ENCODE measurements at regions not wholly inside any gene's neighbourhood (a gene's known extent, or its start where the extent isn't known, plus 50 kb on each side); places are given as distances from the start of the nearest gene placed in this dataset.

GRCh38 chr4:180105362-180105761 is 2137.8 kb upstream of the TENM3 start:
- Mint-ChIP-seq H3K27me3 (no peaks in the 10 kb centered on the region), H3K36me3 (ENCODE audit: insufficient read depth) (no peaks in the 10 kb centered on the region), H3K4me1 (ENCODE audit: low read depth in 2 of 2) (no peaks in the 10 kb centered on the region), H3K9me3 (peaks cover 10 to 28% of the 10 kb centered on the region in 2 donors), H3K27ac (no peak overlapping the region), H3K4me3 (no peak overlapping the region)
- no peak for ATAC-seq (replicated peaks)
- no peak for DNase-seq

DNA sequence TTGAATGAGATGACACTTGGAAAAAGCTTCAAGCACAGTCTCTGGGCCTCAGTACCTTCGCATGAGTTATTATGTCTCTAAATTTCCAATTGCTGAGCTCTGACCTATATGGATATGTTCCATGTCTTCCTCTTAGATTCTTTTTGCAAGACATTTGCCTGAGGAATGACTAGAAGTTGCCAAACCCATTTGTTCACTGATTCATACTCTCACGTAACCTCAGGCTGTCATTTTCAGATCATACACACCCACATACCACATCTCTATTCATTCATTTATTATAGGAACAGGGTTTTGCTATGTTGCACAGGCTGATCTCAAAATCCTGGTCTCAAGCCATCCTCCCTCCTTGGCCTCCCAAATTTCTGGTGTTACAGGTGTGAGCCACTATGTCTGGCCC is 2137.1 kb upstream of the TENM3 start:
- H3K9me3 Mint-ChIP-seq = peaks cover 16 to 31% of the 10 kb centered on the region in 2 donors
- no peaks in the 10 kb centered on the region for H3K4me1 Mint-ChIP-seq (ENCODE audit: low read depth in 2 of 2)
- DNase-seq = no peak
- H3K36me3 Mint-ChIP-seq (ENCODE audit: insufficient read depth) = no peaks in the 10 kb centered on the region
- no peak for ATAC-seq (replicated peaks)
- no peak overlapping the region for H3K27ac Mint-ChIP-seq
- H3K27me3 Mint-ChIP-seq = no peaks in the 10 kb centered on the region
- no peak overlapping the region for H3K4me3 Mint-ChIP-seq

- peaks cover 18 to 34% of the 10 kb centered on the region in 2 donors for H3K9me3 Mint-ChIP-seq
- no peaks in the 10 kb centered on the region for H3K27me3 Mint-ChIP-seq
- no peak overlapping the region for H3K27ac Mint-ChIP-seq
- H3K4me3 Mint-ChIP-seq = no peak overlapping the region
- ATAC-seq (replicated peaks) (no peak), DNase-seq (no peak)
- no peaks in the 10 kb centered on the region for H3K4me1 Mint-ChIP-seq (ENCODE audit: low read depth in 2 of 2)
- H3K36me3 Mint-ChIP-seq (ENCODE audit: insufficient read depth) = no peaks in the 10 kb centered on the region
Observed at GRCh38 chr4:180106997-180107396, 2136.2 kb upstream of the TENM3 start.

DNA sequence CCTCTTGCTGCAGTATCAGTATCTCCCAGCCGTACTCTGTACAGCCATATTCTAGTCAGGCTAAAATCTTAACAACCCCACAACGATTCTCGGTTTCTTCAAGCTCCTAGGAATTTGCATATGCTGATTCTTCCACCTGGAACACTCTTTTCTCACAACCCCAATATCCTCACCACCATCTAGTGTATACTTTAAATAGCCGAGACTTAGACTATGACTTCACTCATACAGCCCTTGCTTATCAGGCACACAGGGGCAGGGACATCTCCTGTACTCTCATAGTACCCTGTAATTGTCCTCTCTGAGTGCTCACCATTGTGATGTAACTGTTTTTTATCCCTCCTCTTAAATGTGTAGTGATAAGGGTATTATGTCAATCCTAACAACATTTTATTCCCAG is 2126.4 kb upstream of the TENM3 start:
- Mint-ChIP-seq H3K36me3 (ENCODE audit: insufficient read depth) (no peaks in the 10 kb centered on the region), H3K27ac (no peak overlapping the region), H3K4me1 (ENCODE audit: low read depth in 2 of 2) (no peaks in the 10 kb centered on the region), H3K27me3 (no peaks in the 10 kb centered on the region), H3K9me3 (peaks cover 10 to 17% of the 10 kb centered on the region in 2 donors), H3K4me3 (no peak overlapping the region)
- DNase-seq = no peak
- no peak for ATAC-seq (replicated peaks)

- Mint-ChIP-seq H3K27me3 (no peaks in the 10 kb centered on the region), H3K4me1 (ENCODE audit: low read depth in 2 of 2) (no peaks in the 10 kb centered on the region), H3K27ac (no peak overlapping the region), H3K36me3 (ENCODE audit: insufficient read depth) (no peaks in the 10 kb centered on the region), H3K9me3 (peaks cover 11 to 19% of the 10 kb centered on the region in 2 donors), H3K4me3 (no peak overlapping the region)
- no peak for ATAC-seq (replicated peaks)
- no peak for DNase-seq
Observed at GRCh38 chr4:180120068-180120467, 2123.1 kb upstream of the TENM3 start.

DNA sequence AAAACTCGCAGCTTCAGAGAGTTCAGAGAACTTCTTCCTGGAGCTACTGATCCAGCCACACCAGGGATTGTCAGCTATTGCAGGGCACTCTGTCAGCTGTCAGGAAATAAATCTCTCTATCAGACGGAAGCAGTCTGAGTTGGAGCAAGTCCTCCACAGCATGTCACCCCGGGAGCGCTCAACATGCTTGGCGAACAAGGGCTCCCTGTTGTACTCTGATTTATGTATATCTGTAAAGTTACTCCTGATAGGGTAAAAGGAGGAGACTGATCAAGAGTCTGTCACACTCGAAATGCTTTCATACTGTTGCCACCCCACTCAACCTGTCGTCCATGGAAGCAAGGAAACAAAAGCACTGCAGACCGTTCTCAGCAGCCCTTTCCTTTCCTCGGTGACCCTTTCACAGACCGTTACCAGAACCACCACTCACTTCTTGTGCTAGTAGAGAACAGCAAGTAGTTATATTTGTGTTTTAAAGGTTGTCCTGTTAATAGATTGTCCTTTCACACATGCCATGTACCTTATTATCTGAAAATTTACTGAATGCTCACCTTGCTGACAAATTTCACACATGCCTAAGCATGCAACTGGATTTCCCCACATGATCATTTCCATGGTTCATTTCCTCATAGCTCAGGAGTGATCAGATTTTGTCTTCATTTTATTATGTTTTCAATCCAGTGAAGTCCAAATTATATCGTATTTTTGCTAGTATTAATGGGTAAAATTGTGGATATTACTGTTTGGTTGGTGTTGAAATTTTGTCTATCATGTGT is 2108.9 kb upstream of the TENM3 start:
- H3K27ac Mint-ChIP-seq = no peak overlapping the region
- DNase-seq (no peak), ATAC-seq (replicated peaks) (no peak)
- H3K9me3 Mint-ChIP-seq = peaks cover 0 to 2% of the 10 kb centered on the region in 2 donors
- H3K4me1 Mint-ChIP-seq (ENCODE audit: low read depth in 2 of 2) = no peaks in the 10 kb centered on the region
- H3K36me3 Mint-ChIP-seq (ENCODE audit: insufficient read depth) = no peaks in the 10 kb centered on the region
- H3K4me3 Mint-ChIP-seq = no peak overlapping the region
- H3K27me3 Mint-ChIP-seq = no peaks in the 10 kb centered on the region

DNA sequence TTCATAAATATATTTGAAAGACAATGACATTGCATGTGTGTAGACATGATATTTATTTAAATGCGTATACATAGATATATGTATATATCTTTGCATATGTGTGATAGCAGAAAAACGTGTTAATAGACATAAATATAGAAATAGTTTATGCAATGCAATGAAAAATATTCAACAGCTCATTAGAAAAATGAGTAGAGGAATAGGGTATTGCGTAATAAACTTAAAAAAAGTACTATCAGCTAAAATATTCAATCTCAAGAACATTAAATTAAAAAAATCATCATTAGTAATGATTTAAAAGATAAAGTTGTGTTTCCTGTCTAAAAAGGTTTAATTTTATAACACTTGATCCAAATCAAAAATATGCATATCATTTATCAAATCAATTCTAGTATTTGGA is 2101.5 kb upstream of the TENM3 start:
- no peak for DNase-seq
- Mint-ChIP-seq H3K27ac (no peak overlapping the region), H3K27me3 (no peaks in the 10 kb centered on the region), H3K36me3 (ENCODE audit: insufficient read depth) (no peaks in the 10 kb centered on the region), H3K4me1 (ENCODE audit: low read depth in 2 of 2) (no peaks in the 10 kb centered on the region), H3K4me3 (no peak overlapping the region), H3K9me3 (peaks cover 7 to 8% of the 10 kb centered on the region in 2 donors)
- no peak for ATAC-seq (replicated peaks)

DNA sequence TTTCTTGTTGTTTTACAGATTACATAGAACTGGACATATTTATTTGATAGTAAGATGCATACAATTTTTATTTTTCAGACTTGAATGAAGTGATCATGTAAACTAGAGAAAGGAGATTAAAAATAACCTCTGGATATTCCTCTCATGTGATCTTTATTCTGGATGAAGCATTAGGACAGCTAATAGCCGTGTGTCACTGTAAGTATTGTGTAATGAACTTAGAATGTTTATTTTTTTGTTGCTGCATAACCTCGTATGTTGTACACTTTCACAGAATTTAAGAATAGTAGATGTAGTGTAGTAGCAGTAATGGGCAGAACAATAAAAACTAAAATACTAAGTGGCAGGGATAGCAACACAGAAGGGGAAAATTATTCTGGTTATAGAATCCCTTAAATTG is 2094.5 kb upstream of the TENM3 start:
- no peaks in the 10 kb centered on the region for H3K36me3 Mint-ChIP-seq (ENCODE audit: insufficient read depth)
- no peak overlapping the region for H3K4me3 Mint-ChIP-seq
- ATAC-seq (replicated peaks) (no peak), DNase-seq (no peak)
- no peaks in the 10 kb centered on the region for H3K4me1 Mint-ChIP-seq (ENCODE audit: low read depth in 2 of 2)
- no peak overlapping the region for H3K27ac Mint-ChIP-seq
- H3K27me3 Mint-ChIP-seq = no peaks in the 10 kb centered on the region
- peaks cover 0 to 5% of the 10 kb centered on the region in 2 donors for H3K9me3 Mint-ChIP-seq

DNA sequence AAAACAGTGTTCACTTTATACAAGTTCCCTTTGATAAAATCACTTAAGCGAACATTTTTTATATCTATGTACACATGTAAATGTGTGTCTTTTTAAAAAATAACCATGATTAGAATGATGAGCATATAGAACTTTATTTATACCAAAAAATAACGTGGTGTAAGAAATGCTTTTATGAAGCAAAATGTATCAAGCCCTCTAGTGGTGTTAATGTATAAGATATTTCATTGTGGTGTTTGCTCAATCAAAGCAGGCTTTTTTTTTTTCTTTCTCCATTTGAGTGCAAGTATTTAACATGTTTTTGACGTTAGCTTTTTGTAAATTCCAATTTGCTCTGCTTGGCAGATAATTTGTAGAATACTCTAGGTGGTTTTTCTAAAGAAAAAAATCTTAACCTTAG is 2092.4 kb upstream of the TENM3 start:
- no peak overlapping the region for H3K4me3 Mint-ChIP-seq
- ATAC-seq (replicated peaks) (no peak), DNase-seq (no peak)
- peaks cover 0 to 5% of the 10 kb centered on the region in 2 donors for H3K9me3 Mint-ChIP-seq
- H3K36me3 Mint-ChIP-seq (ENCODE audit: insufficient read depth) = no peaks in the 10 kb centered on the region
- no peaks in the 10 kb centered on the region for H3K4me1 Mint-ChIP-seq (ENCODE audit: low read depth in 2 of 2)
- no peaks in the 10 kb centered on the region for H3K27me3 Mint-ChIP-seq
- H3K27ac Mint-ChIP-seq = no peak overlapping the region

DNA sequence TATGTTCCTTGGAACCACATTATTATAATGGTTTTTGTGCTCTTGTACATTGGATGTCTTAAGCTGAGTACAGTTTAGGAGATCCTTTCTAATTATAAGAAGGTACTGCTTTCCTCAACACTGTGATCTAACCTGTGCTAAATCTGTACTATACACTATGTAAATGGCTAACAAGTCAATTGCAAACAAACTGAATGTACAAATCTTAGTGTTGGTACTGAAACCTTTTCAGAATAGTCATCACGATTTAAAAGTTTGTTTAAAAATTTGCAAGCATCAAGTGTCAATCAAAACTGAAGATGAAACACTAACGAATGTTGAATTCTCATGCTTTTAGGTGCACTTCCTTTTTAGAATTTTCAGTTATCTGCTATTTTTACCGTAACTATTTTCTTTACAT is 2090.4 kb upstream of the TENM3 start:
- Mint-ChIP-seq H3K27me3 (no peaks in the 10 kb centered on the region), H3K4me3 (no peak overlapping the region), H3K36me3 (ENCODE audit: insufficient read depth) (no peaks in the 10 kb centered on the region), H3K27ac (no peak overlapping the region), H3K4me1 (ENCODE audit: low read depth in 2 of 2) (no peaks in the 10 kb centered on the region), H3K9me3 (peaks cover 0 to 3% of the 10 kb centered on the region in 2 donors)
- no peak for ATAC-seq (replicated peaks)
- no peak for DNase-seq

GRCh38 chr4:180153587-180153986 is 2089.6 kb upstream of the TENM3 start:
- no peak overlapping the region for H3K4me3 Mint-ChIP-seq
- DNase-seq = no peak
- ATAC-seq (replicated peaks) = no peak
- H3K4me1 Mint-ChIP-seq (ENCODE audit: low read depth in 2 of 2) = no peaks in the 10 kb centered on the region
- H3K27ac Mint-ChIP-seq = no peak overlapping the region
- no peaks in the 10 kb centered on the region for H3K27me3 Mint-ChIP-seq
- H3K36me3 Mint-ChIP-seq (ENCODE audit: insufficient read depth) = no peaks in the 10 kb centered on the region
- H3K9me3 Mint-ChIP-seq = peaks cover 0 to 3% of the 10 kb centered on the region in 2 donors

DNA sequence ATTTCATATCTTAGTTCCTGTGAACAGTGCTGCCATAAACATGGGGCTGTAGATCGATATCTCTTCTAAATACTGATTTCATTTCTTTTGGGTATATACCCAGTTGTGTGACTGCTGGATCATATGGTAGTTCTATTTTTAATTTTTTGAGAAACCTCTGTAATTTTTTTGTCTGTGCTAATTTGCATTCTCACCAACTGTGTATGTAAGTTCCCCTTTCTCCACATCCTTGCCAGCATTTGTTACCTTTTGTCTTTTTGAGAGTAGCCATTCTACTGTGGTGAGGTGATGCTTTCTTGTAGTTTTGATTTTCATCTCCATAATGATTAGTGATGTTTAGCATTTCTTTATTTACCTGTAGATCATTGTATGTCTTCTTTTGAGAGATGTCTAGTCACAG is 2086.5 kb upstream of the TENM3 start:
- ATAC-seq (replicated peaks) = no peak
- Mint-ChIP-seq H3K36me3 (ENCODE audit: insufficient read depth) (no peaks in the 10 kb centered on the region), H3K4me3 (no peak overlapping the region), H3K9me3 (peaks cover 0 to 3% of the 10 kb centered on the region in 2 donors), H3K27me3 (no peaks in the 10 kb centered on the region), H3K4me1 (ENCODE audit: low read depth in 2 of 2) (no peaks in the 10 kb centered on the region), H3K27ac (no peak overlapping the region)
- no peak for DNase-seq

DNA sequence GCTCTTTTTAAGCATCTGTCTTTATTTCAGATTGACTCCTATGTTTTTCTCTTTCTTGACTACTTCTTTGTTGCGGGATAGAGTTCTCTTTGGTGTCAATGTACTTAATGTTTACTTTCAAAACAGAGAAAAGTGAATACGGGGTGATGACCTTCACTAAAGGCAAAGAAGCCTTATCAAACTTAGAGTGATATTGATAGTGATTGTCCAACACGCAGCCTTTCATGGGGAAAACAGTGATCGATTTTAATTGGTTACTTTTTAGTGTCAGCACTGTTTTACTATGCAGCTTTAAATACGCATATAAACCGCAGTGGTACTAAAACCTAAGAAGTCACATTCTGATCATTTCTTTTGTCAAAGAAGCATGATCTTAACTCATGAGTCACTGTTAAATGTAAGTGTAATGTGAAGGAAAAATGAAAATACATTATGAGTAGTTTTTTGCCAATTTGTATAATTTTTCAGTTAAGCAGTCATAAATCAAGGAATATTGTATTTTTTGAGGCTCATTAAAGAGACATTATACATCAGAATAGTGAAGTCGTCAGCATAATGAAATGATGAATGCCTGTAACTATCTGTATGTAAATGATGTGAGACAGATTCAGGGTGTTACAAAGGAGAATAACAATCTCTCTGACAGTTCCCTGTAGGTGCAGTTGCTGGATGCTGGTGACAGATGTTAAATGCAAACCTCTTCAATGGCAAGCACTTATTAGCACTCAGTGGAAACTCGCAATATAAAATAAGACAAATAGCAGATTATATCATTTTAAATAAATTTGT is 2082.8 kb upstream of the TENM3 start:
- Mint-ChIP-seq H3K4me3 (no peak overlapping the region), H3K9me3 (no peaks in the 10 kb centered on the region), H3K27me3 (no peaks in the 10 kb centered on the region), H3K36me3 (ENCODE audit: insufficient read depth) (no peaks in the 10 kb centered on the region), H3K4me1 (ENCODE audit: low read depth in 2 of 2) (no peaks in the 10 kb centered on the region), H3K27ac (no peak overlapping the region)
- ATAC-seq (replicated peaks) (no peak), DNase-seq (no peak)

- no peaks in the 10 kb centered on the region for H3K27me3 Mint-ChIP-seq
- no peaks in the 10 kb centered on the region for H3K36me3 Mint-ChIP-seq (ENCODE audit: insufficient read depth)
- no peak overlapping the region for H3K4me3 Mint-ChIP-seq
- no peaks in the 10 kb centered on the region for H3K4me1 Mint-ChIP-seq (ENCODE audit: low read depth in 2 of 2)
- H3K27ac Mint-ChIP-seq = no peak overlapping the region
- no peak for DNase-seq
- peaks cover 8 to 10% of the 10 kb centered on the region in 2 donors for H3K9me3 Mint-ChIP-seq
- ATAC-seq (replicated peaks) = no peak
Observed at GRCh38 chr4:180164799-180165198, 2078.4 kb upstream of the TENM3 start.

All from effector memory CD8-positive, alpha-beta T cell (primary cell).